HPDE6-E6E7 (cell line): ENCODE measurements at regions not wholly inside any gene's neighbourhood (a gene's known extent, or its start where the extent isn't known, plus 50 kb on each side); places are given as distances from the start of the nearest gene placed in this dataset.
"Not testable (repeated sequence)": the region's sequence is repeated elsewhere in the genome, so short reads cannot be mapped to it uniquely, and the experiment has no call there.

ENCODE experiments used
- DNase-seq: peaks from one replicate; pipeline ENCODE4 v3.0.0; 2011; ENCODE audit warnings: missing footprints; ENCODE audit errors: extremely low spot score

GRCh38 chr19:31445406-31445805, 96.2 kb upstream of the TSHZ3 start:
- no peak for DNase-seq

- no peak for DNase-seq
Measured at GRCh38 chr19:31448221-31448657, 99.0 kb upstream of the TSHZ3 start.

GRCh38 chr19:31449379-31449778, 100.1 kb upstream of the TSHZ3 start:
- DNase-seq = no peak

GRCh38 chr19:31450696-31451095, 101.5 kb upstream of the TSHZ3 start:
- DNase-seq = no peak

- no peak for DNase-seq
Measured at GRCh38 chr19:31451686-31452330, 102.6 kb upstream of the TSHZ3 start.

GRCh38 chr19:31459430-31459829, 110.2 kb upstream of the TSHZ3 start:
- DNase-seq = no peak

GRCh38 chr19:31461814-31462539, 112.7 kb upstream of the TSHZ3 start:
- DNase-seq = no peak

GRCh38 chr19:31470229-31470939, 121.1 kb upstream of the TSHZ3 start:
- DNase-seq = no peak

GRCh38 chr19:31470952-31471351, 121.7 kb upstream of the TSHZ3 start:
- no peak for DNase-seq

- no peak for DNase-seq
Measured at GRCh38 chr19:31478241-31478640, 129.0 kb upstream of the TSHZ3 start.

- DNase-seq = no peak
Measured at GRCh38 chr19:31483226-31483857, 134.1 kb upstream of the TSHZ3 start.

GRCh38 chr19:31484858-31485410, 135.7 kb upstream of the TSHZ3 start:
- DNase-seq = not testable (repeated sequence)

GRCh38 chr19:31485472-31485871, 136.2 kb upstream of the TSHZ3 start:
- no peak for DNase-seq

- DNase-seq = no peak
Measured at GRCh38 chr19:31491242-31491641, 142.0 kb upstream of the TSHZ3 start.

GRCh38 chr19:31492050-31492449, 142.8 kb upstream of the TSHZ3 start:
- DNase-seq = no peak

GRCh38 chr19:31496076-31496475, 146.8 kb upstream of the TSHZ3 start:
- DNase-seq = no peak

- DNase-seq = no peak
Measured at GRCh38 chr19:31497709-31498108, 148.5 kb upstream of the TSHZ3 start.

- no peak for DNase-seq
Measured at GRCh38 chr19:31498781-31499180, 149.5 kb upstream of the TSHZ3 start.

- no peak for DNase-seq
Measured at GRCh38 chr19:31499281-31500196, 150.3 kb upstream of the TSHZ3 start.

- no peak for DNase-seq
Measured at GRCh38 chr19:31500197-31500830, 151.1 kb upstream of the TSHZ3 start.
